ENCODE measurements at regions not wholly inside any gene's neighbourhood (a gene's known extent, or its start where the extent isn't known, plus 50 kb on each side); places are given as distances from the start of the nearest gene placed in this dataset.

DNA sequence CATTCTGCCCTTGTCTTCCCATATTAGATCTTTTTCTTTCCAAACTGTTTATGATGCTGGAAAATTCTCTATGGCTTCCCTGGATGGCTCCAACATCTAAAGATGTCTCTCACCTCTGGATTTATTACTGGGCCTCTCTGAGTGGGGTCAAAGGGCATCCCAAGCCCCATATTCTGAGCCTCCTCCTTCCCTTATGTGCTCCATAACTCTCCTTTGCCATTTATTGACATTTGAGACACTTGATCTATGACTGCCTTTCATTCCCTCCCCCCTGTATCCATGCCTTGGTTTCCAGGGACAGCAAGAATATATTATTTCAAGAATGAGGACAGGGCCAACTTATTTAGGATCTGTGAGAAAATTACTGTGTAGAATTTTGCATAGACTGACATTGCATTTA, 369.3 kb upstream of the ONECUT1 start:
- no peak for TF ChIP-seq POLR2A (IDR thresholded peaks at IDR 0.05)
- TF ChIP-seq, protein P1, sequence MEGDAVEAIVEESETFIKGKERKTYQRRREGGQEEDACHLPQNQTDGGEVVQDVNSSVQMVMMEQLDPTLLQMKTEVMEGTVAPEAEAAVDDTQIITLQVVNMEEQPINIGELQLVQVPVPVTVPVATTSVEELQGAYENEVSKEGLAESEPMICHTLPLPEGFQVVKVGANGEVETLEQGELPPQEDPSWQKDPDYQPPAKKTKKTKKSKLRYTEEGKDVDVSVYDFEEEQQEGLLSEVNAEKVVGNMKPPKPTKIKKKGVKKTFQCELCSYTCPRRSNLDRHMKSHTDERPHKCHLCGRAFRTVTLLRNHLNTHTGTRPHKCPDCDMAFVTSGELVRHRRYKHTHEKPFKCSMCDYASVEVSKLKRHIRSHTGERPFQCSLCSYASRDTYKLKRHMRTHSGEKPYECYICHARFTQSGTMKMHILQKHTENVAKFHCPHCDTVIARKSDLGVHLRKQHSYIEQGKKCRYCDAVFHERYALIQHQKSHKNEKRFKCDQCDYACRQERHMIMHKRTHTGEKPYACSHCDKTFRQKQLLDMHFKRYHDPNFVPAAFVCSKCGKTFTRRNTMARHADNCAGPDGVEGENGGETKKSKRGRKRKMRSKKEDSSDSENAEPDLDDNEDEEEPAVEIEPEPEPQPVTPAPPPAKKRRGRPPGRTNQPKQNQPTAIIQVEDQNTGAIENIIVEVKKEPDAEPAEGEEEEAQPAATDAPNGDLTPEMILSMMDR (IDR thresholded peaks at IDR 0.05) = no peak
